ENCODE measurements at regions not wholly inside any gene's neighbourhood (a gene's known extent, or its start where the extent isn't known, plus 50 kb on each side); places are given as distances from the start of the nearest gene placed in this dataset.
"Not testable (repeated sequence)": the region's sequence is repeated elsewhere in the genome, so short reads cannot be mapped to it uniquely, and the experiment has no call there.

DNA sequence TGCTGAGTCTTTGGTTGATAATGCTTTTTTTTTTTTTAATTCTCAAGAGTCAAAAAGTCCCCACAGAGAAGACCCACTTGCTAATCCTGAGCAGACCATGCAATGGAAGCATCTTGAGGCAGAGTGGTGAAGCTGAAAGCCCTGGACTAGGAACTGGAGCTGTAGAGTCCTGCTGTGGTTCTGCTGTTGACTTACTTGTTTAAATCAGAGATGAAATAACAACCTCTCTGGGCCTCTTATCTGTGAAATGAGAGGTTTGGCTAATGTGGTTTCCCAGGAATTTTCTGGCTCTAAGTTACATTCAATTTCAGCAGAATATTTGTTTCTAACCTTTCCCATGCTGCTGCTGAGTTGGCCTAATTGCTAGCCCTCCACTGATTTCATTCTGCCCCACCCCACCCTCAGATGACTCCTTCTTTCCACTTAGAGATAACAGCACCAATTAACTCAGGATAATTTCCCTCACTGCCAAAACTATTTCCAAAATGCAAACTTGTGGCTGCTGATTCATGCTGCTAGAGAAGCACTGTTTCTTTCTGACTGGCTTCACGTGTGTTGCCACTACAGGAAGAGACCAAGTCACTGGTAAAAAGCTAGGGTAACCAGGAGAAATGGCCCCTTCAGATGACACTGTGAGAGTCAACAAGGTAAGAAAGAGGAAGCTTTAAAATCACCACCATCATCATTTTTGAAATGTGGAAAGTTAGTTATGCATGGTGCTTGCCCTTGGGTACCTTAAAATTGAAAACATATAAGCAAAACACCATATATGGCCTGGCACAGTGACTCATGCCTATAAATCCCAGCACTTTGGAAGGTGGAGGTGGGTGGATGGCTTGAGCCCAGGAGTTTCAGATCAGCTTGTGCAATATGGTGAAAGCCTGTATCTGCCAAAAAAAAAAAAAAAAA lies 326.4 kb downstream of the DCHS2 start:
- no peak for DNase-seq (ENCODE audit: low spot score)

DNA sequence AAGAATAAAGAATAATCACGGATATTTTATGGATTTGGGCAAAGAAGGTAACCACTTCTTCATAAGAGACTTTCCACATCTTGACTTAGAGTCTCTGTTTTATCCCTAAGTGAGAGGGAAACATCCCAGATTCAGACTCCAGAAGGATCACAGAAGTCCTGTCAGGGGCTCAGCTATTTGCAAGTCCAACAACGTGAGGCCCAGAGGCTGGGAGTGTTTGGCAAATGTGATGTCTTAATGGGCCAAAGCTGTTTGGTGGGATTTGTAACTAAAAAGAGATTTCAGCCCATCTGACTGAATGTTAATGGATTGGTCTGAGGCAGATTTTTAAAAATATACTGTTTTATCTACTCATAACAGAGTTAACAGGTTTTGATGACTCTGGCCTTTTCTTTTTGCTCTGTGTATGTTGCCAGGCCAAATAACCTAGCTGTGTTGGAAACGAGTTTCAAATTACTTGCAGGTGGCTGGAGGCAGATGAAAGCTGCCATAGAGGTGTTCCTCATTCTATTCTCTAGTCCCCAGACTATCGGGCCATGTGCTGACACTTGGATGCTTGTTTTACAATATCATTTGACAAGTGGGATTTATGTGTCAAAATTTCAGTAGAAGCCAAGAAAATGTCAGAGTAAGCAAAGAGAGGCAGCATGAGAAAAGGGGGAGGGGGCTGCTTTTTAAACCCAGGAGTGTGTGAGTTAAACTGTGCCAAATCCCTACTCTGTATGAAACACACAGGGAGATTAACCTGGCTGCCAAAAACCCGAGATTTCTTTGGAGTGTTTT lies 330.9 kb downstream of the DCHS2 start:
- DNase-seq (ENCODE audit: low spot score), result no peak

DNA sequence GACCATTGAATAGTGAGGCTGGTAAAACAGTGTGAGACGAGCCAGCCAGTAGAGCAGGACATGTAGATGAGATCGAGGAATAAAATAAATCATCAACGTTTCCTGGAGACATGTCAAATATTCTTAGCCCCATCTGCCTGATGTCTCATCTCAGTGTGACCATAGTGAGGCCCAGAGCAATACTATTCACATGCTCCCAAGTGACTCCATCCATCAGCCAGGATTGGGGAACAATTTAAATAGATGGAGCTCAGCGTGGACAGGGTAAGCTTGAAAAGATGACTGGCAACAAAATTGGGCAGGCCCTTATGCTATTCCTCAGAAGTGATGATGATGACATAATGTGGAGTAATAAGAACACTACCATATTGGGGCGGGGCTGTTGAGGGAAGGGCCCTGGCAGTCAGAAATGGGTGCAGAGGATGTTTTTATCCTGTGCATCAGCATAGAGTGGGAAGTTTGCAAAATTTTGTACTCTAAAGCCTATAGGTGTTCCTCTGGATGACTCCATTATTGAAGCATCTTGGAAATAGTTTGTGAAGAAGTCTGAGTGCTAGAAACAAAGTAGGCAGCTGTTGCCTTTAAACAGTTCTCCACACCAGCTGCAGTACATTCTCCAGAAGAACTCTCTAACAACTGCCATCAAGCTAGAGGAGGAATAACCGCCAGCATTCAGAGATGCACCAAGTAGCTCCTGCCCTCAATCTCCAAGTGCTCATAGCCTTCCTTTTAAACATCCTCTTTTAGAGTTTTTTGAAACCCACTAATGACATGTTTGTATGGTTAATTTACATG lies 333.0 kb downstream of the DCHS2 start:
- no peak for DNase-seq (ENCODE audit: low spot score)

DNA sequence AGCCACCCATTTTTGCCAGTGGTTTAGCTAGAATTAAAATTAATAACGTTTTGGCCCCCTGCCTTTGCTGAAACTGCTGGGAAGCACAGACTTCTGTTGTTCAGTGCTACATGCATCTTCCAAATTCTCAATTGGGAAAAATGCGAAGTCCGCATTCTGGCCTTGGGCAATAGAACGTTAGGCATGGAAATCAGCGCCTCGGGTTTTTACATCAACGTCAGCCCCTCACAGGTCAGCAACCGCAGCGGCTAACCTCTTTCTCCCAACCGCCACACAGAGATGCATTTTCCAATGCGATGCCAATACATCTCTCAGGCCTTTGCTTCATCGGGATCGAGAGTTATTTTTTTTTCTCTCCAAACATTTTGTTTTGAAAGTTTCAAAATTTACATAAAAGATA lies 339.1 kb downstream of the DCHS2 start:
- no peak for DNase-seq (ENCODE audit: low spot score)

DNA sequence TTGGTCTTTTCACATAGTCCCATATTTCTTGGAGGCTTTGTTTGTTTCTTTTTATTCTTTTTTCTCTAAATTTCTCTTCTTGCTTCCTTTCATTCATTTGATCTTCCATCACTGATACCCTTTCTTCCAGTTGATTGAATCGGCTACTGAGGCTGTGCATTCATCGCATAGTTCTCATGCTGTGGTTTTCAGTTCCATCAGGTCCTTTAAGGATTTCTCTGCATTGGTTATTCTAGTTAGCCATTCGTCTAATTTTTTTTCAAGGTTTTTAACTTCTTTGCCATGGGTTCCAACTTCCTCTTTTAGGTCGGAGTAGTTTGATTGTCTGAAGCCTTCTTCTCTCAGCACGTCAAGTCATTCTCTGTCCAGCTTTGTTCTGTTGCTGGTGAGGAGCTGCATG lies 342.4 kb downstream of the DCHS2 start:
- not testable (repeated sequence) for DNase-seq (ENCODE audit: low spot score)

DNA sequence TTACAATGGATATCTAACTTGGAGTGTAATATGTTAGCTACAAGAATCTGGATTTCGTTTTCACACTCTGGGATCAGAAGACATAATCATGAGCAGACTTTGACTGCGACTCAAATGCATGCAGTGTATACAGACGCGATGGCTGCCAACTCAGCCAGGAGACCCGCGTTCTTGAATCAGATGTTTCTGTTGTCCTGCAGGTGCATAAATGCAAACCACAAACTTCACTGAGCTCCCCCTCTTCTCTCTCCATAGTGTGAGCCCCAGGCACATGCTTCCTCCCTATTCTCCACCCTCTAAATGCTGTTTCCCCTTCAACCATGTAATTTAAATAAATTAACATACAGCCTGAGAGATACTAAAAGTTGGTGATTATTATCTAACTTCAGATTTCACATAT lies 347.9 kb downstream of the DCHS2 start:
- DNase-seq (ENCODE audit: low spot score), result no peak

DNA sequence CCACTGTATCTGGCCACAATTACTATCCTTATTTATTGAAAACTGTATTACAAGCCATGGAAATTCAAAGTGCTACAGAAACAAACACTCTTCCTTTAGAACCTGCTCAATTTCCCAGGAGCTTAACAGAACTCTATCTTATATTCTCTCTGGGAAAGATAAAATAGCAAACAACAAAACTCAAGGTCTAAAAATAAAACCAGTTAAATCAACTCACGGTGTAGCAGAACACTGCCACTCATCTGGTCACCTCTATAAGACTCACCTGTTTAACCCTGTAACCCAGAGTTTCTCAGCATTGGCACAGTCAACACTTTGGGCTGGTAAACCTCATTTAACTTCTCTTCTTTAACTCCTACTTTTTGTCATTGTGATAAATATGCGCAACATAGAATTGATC lies 348.9 kb downstream of the DCHS2 start:
- no peak for DNase-seq (ENCODE audit: low spot score)

DNA sequence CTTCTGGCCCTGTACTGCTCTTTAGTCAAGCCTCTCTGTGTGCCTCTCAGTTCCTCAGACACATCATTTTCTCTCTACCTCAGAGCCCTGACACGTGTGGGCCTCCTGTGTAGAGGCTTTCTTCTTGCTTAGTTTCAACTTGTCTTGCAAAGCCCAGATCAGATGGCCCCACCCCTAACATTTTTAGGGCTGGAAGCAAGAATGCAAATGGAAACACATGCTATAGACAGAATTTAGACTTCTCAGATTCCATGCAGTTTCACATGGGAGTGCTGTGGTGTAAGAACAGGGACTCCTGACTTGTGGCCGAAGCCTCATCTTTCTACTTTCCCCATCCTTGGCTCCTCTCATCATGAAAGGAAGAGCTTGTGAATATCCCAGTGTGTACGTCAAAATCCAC lies 350.7 kb downstream of the DCHS2 start:
- DNase-seq (ENCODE audit: low spot score), result no peak

DNA sequence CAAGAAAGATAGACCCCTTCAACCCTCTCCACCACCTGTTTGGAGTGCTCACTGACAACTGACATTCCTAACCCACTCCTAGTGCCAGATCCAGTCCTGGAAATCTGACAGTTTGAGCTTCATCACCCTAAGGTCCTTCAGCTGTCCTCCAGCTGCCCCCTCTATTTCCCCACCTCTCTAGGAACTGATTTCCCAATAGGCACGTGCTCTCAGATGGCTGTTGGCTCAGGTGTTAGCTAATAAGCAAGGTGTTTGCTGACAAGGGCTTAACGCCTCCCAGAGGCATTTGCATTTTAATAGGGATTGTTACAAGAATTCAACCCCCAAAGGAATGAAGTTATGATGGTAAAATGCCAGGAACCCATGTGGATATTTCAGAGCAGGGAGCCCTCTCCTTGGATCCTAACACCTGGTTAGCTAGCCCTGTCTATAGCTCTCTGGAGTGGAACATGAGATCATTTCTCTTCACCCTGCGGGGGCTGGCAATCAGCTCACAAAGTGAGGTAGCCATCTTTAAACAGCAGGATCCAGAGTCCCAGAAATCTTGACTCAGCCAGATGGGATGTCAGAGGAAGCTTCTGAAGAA lies 348.5 kb upstream of the SFRP2 start:
- no peak for DNase-seq (ENCODE audit: low spot score)

DNA sequence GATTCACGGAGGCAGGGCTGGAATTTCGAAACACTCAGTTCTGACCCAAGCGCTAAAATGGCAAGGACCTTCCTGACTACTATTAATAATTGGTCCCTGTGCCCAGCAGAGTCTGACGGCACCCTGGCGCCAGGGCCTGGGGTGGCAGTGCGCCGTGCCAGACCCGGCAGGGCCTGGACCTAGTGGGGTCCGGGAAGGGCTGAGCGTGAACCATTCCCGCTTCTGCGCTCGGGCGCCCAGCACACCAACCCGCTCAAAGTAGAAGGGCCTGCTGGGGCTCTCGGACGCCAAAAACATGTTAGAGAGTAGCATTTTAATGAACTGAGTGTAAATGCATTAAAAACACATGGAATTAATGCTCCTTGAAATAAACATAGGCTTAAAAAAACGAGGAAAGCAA lies 346.7 kb upstream of the SFRP2 start:
- no peak for DNase-seq (ENCODE audit: low spot score)

DNA sequence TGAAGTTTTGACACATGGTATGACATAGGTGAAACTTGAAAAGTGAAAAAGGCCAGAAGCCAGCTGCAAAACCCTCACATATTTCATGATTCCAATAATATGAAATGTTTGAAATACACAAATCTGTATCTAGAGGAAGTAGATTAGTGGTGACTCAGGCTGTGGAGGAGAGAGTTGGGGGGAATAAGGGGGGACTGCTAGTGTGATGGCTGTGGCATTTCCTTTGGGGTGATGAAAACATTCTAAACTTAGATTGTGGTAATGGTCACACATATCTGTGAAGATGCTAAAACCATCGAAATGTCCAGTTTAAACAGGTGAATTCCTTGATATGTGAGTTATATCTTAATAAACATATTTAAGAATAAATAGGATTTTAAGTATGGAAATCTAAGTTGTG lies 343.5 kb upstream of the SFRP2 start:
- no peak for DNase-seq (ENCODE audit: low spot score)

DNA sequence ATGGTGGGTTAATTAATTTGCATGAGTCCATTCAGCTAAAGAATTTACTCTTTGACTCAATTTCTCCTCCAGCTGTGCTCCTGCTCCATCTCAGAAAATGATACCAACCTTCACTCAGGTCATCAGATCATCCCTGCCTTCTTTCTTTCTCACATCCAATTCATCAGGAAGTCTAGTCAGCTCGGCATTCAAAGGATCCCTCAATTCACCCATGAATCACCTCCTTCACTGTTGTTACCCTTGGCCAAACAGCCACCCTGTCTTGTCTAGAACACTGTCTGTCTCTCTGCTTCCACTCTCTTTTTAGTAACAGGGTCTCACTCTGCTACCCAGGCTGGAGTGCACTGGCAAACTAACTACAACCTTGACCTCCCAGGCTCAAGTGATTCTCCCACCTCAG lies 337.4 kb upstream of the SFRP2 start:
- no peak for DNase-seq (ENCODE audit: low spot score)

DNA sequence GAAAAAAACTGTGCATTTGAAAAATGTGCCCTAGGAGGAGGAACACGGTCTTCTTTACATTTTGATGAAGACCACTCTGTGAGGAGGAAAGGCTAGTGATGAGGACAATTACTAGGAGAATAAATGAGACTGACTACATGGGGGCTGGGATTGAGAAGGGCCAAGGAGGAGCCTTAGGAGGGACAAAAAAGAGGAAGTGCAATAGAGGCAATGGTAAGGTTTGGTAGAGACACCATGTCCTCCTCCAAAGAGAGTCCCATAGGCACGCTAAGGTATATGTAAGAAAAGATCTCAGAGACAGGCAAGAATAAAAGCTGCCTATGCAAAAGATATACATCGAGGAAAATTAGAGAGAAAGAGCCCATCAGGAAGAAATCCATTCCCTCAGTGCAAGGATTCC lies 336.5 kb upstream of the SFRP2 start:
- DNase-seq (ENCODE audit: low spot score), result no peak

DNA sequence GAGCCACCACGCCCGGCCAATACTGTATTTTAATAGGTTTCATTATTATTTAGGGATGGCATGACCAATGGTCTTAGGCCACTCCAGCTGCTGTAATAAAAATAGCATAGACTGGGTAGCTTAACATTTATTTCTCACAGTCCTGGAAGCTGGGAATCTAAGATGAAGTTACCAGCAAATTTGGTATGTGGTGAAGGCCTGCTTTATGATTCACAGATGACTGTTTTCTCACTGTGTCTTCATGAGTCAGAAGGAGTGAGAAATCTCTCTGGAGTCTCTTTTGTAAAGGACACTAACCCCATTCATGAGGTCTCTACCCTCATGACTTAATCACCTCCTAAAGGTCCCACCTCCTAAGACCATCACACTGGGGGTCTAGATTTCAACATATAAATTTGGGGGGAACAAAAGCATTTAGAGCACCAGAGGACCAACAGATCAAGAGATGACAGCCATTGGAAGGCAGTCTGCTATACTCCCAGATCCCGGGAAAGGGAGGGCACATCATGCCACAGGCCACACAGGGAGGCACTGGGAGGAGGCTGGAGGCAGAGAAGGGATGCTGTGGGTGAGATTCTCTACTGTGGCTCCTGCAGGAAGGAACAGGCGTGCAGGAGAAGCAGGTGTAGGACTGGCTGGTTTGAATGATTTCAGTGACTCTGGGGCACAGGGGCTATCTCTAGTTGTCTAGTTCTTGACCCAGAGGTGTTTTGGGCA lies 335.8 kb upstream of the SFRP2 start:
- no peak for DNase-seq (ENCODE audit: low spot score)

DNA sequence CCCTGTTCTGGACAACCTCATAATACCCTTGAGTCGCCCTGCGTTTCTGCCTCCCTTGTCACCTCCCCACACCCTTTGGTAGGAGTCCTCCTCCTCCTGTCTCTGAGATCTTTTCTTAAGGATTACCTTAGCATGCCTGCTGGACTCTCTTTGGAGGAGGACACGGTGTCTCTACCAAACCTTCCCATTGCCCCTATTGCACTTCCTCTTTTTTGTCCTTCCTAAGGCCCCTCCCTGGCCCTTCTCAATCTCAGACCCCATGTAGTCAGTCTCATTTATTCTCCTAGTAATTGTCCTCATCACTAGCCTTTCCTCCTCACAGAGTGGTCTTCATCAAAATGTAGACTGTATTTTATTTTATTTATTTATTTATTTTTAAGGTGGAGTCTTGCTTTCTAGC lies 335.0 kb upstream of the SFRP2 start:
- DNase-seq (ENCODE audit: low spot score), result no peak

DNA sequence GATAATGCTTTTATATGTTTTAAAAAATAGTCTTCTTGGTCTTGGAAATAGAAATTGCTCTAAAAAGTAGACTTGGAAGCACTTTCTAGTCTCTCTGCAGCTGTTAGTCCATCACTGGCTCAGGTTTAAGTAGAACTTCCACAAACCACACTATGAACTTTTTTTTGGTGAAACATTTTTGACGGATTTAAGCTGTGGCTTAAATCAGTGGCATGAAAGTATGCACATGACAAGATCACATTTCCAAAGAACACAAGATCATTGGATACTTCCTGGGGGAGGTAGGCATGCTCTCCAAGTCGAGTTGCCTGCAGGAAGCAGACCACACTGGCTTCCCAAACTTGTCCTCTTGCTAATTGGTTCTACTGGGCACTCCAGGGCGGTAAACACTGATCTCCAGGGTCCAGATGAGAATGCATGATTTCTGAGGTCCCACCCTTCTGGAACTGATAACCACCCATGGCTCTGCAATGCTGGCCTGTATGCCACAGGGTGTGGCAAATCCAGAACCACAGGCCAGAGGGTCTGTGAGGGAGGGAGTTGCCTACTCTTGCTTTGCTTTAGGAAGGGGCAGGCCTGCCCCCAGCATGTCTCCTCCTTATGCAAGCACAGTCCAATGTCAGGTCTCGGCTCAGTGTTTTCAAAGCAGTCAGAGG lies 331.9 kb upstream of the SFRP2 start:
- no peak for DNase-seq (ENCODE audit: low spot score)

DNA sequence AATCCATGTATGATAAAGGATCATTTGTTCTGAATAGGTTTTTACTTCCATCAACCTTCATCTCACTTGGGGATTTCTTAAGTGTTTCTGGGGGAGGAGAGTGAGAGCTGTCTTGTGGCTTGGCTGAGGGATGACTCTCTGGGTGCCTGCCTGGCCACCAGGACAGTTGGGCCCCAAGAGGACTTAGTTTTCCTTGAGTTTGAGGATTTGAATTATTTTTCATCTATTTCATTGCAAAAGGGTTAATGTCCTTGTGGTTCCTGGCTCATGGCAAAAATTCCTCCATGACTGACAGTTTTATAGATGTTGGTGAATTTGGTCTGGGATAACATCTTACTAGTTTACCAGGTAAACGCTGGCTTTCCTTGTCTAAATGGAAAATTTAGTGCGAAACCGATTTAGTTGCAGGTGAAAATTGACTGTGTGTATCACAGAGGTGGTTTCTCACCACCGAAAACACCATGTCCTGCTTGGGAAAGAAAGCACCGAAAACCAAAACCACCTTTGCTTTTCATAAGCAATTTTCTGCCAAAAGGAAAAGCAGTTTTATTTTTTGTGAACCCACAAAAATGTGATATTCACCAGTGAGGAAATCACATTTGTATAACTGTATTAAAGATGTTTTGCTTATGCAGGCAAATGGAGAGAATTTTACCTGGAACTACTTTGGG lies 331.3 kb upstream of the SFRP2 start:
- no peak for DNase-seq (ENCODE audit: low spot score)

DNA sequence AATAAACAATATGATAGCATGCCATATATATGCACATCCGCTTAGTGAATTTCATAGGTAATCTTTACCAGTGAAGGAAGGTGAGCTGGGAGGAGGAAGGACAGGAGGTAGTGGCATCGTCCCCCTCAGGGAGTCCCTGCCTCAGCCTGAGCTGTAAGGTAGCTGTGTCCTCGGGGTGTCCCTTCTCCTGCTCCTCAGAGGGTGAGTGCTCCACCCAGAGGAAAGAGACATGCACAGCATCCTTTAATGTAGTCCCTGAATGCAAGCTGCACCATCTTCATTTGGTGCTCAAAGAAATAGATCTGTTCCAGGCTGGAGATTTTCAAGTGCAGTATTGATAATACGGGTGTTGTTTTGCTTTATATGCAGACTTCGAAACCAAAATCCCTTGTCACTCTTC lies 330.4 kb upstream of the SFRP2 start:
- DNase-seq (ENCODE audit: low spot score), result no peak

DNA sequence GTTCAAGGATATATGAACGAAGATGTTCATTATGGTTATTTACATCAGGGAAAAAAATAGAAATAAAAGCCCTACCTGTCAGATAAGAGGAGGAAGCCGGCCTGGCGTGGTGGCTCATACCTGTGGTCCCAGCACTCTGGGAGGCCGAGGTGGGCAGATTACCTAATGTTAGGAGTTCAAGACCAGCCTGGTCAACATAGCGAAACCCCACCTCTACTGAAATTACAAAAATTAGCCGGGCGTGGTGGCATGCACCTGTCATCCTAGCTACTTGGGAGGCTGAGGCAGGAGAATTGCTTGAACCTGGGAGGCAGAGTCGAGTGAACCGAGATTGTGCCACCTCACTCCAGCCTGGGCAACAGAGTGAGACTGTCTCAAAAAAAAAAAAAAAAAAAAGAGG lies 328.8 kb upstream of the SFRP2 start:
- not testable (repeated sequence) for DNase-seq (ENCODE audit: low spot score)

DNA sequence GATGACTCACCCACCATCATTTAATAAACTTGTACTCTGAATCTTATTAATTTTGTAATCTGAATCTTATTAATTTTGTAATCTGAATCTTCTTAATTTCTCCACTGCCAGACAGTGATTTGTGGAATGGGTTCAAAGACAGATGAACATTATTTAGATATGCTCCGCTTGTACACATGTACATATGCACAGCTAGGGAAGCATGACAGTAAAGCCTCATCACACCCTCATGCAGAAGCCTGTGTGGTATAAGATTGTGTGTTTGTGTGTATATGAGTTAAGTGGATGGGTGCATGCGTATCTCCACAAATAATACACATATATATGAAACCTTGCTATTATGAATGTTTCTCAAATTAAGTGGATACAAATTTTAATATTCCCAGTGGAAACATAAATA lies 318.5 kb upstream of the SFRP2 start:
- no peak for DNase-seq (ENCODE audit: low spot score)

Data from CD4-positive, alpha-beta T cell treated with Interleukin-15 for 4 hours (primary cell).